NB4 (cell line): ENCODE measurements at regions not wholly inside any gene's neighbourhood (a gene's known extent, or its start where the extent isn't known, plus 50 kb on each side); places are given as distances from the start of the nearest gene placed in this dataset.

Experiments used
- DNase-seq: peaks from one replicate; pipeline ENCODE4 v3.0.0; 2010; ENCODE audit warnings: low read depth
- H3K4me3 ChIP-seq: one replicate; pipeline ENCODE4 v1.5.1; 2011; ENCODE audit warnings: mild to moderate bottlenecking, low read depth, low read length, moderate library complexity
- CTCF ChIP-seq: IDR thresholded peaks from one replicate; pipeline ENCODE4 v1.5.1; 2012; ENCODE audit warnings: low read depth, low read length
- MAX ChIP-seq: IDR thresholded peaks from 2 replicates; pipeline ENCODE4 v1.6.1; 2011; ENCODE audit warnings: low read depth, low read length
- MYC ChIP-seq: IDR thresholded peaks from 2 replicates; pipeline ENCODE4 v1.6.1; 2011; ENCODE audit warnings: low read depth, low read length
- POLR2A ChIP-seq: IDR thresholded peaks from 2 replicates; pipeline ENCODE4 v1.6.1; 2011; ENCODE audit warnings: mild to moderate bottlenecking; ENCODE audit not compliant: insufficient read length; ENCODE audit errors: extremely low read depth

GRCh38 chr5:54889826-54890225 is 95.6 kb downstream of the ESM1 start:
- TF ChIP-seq MYC = no peak
- TF ChIP-seq MAX = no peak
- no peak for TF ChIP-seq POLR2A
- no peak for TF ChIP-seq CTCF
- no peak overlapping the region for H3K4me3 ChIP-seq
- no peak for DNase-seq

GRCh38 chr5:54887663-54888062 is 97.7 kb downstream of the ESM1 start:
- DNase-seq = no peak
- no peak overlapping the region for H3K4me3 ChIP-seq
- TF ChIP-seq MYC (no peak), MAX (no peak), CTCF (no peak), POLR2A (no peak)

GRCh38 chr5:54886866-54887265 is 98.5 kb downstream of the ESM1 start:
- TF ChIP-seq POLR2A = no peak
- TF ChIP-seq MYC = no peak
- TF ChIP-seq CTCF = no peak
- TF ChIP-seq MAX = no peak
- H3K4me3 ChIP-seq = no peak overlapping the region
- no peak for DNase-seq

GRCh38 chr5:54885636-54886035 is 99.8 kb downstream of the ESM1 start:
- no peak overlapping the region for H3K4me3 ChIP-seq
- TF ChIP-seq MAX = no peak
- no peak for TF ChIP-seq MYC
- no peak for TF ChIP-seq POLR2A
- TF ChIP-seq CTCF = no peak
- DNase-seq = no peak

GRCh38 chr5:54884195-54884536 is 101.2 kb downstream of the ESM1 start:
- no peak for TF ChIP-seq POLR2A
- no peak for TF ChIP-seq CTCF
- TF ChIP-seq MYC = no peak
- no peak for TF ChIP-seq MAX
- no peak for DNase-seq
- H3K4me3 ChIP-seq = no peak overlapping the region
